HG03045 (cell line): ENCODE measurements at regions not wholly inside any gene's neighbourhood (a gene's known extent, or its start where the extent isn't known, plus 50 kb on each side); places are given as distances from the start of the nearest gene placed in this dataset.

ENCODE experiments used
- ATAC-seq: cut with Tn5 transposase; IDR thresholded peaks from one replicate; pipeline ENCODE4 v1.9.1; 2021; ENCODE audit warnings: mild to moderate bottlenecking, moderate library complexity; ENCODE audit not compliant: unreplicated experiment

GRCh38 chr4:59223292-59223941 is 1976.7 kb upstream of the ADGRL3 start:
- ATAC-seq, result no peak

DNA sequence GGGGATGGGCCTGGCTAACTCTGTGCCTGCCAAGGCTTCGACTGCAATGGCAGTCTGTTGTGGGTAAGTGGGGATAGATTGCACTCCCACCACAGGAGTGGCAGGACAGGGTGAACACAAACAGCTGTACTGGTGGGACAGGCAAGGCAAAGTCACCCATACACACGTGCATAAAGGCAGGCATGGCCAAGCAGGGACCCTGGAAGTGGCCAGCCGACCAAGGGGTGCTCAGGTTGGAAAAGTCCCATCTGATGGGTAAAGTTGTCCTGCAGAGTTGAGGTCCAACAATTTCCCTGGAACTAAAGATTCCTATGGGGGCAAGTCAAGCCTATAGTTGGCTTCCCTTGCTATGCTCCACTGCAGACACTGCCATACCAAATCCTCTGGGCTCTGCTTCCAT is 1961.9 kb upstream of the ADGRL3 start:
- no peak for ATAC-seq

DNA sequence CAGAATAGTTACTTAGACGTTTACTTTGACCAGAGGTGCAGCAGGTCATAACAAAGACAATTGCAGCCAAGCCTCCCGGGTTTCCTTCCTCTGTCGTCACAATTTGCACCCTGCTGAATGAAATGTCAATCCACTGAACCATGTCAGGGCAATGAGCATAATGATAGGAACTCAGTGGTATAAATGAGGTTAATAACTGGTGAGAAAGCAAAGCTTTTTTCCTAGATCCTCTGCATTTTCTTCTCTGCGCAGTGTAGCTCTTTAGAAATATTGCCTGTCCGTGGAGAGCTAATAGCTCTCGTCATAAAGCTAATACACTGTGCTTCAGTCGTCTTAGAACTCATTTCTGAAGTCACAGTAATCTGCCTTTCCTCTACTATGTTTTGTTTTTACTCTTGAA is 1960.1 kb upstream of the ADGRL3 start:
- ATAC-seq, result no peak

- no peak for ATAC-seq
These were observed 1957.1 kb upstream of the ADGRL3 start for GRCh38 chr4:59243038-59243437.

DNA sequence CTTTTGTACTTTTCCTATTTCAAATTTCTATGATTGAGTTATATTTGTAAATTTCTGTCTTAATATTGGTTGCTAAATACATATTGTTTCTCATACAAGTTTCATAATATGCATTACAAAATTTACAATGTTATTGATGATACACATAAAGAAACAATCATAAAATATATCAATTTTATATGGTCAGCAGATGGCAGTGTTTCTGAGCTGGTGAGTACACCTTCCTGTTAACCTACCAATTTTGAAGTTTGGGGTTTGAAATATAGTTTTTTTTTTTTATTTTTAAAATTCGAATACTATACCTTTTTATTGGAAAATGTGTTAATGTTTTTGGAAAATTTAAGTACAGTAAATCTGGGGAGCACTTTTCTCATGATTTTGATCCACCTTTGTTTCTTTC is 1953.1 kb upstream of the ADGRL3 start:
- ATAC-seq, result no peak

GRCh38 chr4:59248313-59248712 is 1951.8 kb upstream of the ADGRL3 start:
- no peak for ATAC-seq

DNA sequence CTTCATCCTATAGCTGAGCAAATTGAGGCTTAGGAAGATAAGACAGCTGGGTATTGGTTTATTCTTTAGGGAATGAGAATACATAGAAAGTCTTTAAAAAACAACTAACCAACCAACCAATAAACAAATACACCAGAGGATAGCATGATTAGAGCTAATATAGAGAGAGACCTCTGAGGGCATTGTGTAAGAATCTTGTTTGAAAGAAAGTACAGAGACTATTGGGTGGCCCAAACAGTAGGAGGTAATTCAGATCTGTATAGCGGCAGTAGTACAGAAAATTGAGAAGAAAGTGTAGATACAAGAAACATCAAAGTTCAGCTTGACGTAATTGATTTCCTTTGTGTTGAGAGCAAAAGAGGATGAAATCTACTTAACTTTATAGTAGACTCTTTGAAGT is 1951.0 kb upstream of the ADGRL3 start:
- ATAC-seq, result no peak

GRCh38 chr4:59258002-59258401 is 1942.1 kb upstream of the ADGRL3 start:
- ATAC-seq, result no peak

GRCh38 chr4:59307609-59308008 is 1892.5 kb upstream of the ADGRL3 start:
- no peak for ATAC-seq

DNA sequence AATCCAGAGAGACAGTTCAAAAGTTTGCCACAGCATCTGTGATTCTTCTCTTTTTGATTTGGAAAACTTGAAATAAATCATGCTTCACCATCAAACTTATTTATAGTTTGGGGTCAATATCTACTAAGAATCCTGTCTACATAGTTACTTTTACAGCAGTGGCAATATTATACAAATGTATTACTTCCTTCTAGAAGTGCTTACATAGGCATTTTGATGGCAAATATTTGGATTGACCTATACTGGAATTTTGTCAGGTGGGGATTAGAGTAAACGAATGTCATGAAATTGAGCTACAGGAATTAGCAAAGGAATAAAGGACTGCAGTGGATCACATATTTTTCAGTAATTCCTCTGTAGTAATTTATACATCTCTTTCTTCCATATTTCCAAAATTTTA is 1885.5 kb upstream of the ADGRL3 start:
- no peak for ATAC-seq

DNA sequence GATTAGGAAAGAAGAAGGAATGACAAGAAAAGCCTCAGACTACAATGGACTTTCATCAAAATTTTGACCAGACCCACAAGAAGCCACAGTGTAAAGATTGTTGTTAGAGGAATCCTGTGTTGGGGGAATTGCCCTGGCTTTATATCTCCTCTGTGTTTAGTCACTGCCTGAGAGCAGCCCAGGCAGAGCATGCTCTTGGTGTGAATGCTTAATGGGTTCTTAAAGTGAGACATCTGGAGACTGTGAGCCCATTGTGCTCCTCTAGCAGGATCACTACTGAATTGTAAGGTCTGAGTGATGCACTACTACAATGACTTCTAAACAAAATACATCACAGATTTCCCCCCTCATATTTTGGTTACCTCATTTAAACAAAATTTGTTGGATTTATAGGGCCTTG is 1860.5 kb upstream of the ADGRL3 start:
- ATAC-seq, result no peak

- ATAC-seq, result no peak
These were observed 1858.6 kb upstream of the ADGRL3 start for GRCh38 chr4:59341506-59341905.

GRCh38 chr4:59348949-59349348 is 1851.2 kb upstream of the ADGRL3 start:
- ATAC-seq, result no peak

- ATAC-seq, result no peak
These were observed 1830.9 kb upstream of the ADGRL3 start for GRCh38 chr4:59369229-59369628.

DNA sequence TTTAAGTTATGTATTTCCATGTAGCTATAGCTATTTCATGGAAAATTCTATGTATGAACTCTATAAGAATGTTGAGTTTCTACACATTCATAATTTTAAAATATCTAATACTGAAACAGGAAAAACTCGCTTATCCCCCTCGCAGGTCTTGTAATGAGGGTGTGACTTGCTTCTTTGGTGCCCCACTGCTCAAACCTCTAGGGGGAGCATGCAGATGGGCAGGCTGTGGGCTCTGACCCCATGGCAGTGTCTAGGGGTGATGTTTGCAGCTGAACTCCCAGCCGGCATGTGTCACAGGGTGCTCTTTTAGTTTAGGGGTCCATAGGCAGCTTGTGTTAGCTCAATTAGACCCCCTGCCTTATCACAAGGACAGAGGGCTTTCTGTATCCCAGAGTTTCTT is 1825.7 kb upstream of the ADGRL3 start:
- ATAC-seq, result no peak

DNA sequence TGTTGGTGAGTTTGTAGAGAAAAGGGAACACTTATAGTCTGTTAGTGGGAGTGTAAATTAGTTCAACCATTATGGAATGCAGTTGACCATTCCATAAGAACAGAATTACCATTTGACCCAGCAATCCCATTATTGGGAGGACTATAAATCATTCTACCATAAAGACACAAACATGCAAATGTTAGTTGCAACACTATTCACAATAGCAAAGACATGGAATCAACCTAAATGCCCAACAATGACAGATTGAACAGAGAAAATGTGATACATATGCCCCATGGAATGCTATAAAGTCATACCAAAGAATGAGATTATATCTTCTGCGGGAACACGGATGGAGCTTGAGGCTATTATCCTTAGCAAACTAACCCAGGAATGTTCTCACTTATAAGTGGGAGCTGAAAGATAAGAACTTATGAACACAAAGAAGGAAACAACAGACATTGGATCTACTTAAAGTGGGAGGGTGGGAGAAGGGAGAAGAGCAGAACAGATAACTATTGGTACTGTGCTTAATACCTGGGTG is 1819.2 kb upstream of the ADGRL3 start:
- ATAC-seq, result no peak

DNA sequence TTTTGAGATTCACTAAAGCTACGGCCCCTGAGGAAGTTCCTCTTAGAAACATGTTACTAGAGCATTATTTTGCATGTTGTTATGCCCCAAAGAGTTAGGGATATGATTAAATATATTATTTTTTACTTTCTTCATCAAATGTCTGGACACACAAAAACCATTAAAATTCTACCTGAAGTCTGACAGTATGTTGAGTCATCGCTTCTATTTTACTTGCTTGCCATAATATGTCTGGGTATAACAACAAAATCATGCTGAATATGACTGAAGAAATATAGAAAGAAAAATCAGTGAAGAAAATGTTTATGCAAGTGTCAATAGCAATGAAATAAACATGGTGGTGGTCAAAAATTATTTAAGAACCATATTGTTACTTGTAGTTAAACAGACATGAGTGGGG is 1818.5 kb upstream of the ADGRL3 start:
- ATAC-seq, result no peak

- ATAC-seq, result no peak
These were observed 1812.1 kb upstream of the ADGRL3 start for GRCh38 chr4:59387759-59388758.

DNA sequence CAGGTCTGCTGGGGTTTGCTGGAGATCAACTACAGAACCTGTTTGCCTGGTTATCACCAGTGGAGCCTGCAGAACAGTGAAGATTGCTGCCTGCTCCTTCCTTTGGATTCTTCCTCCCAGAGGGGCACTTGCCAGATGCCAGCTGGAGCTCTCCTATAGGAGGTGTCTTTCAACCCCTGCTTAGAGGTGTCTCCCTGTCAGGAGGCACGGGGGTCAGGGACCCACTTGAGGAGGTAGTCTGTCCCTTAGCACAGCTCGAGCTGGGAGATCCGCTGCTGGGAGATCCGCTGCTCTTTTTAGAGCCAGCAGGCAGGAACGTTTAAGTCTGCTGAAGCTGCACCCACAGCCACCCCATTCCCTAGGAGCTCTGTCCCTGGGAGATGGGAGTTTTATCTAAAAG is 1806.3 kb upstream of the ADGRL3 start:
- ATAC-seq, result no peak

DNA sequence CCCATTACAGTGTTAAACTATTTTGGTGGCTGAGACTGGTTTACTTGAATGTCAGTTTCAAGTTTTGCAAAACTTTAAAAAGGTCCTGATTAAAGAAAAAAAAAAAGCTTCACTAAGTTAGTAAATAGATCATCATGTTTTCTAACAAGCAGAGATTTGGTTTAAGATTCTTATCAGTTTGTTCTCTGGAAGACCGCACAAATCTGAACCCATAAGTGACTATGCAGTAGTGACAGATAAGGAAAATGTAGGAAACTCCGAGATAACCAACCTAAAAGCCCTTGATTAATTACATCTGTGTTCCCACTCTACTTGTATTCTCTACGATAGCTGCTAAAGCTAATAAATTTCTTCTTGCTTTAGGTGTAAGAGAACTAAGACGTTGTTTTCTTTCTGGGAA is 1799.8 kb upstream of the ADGRL3 start:
- no peak for ATAC-seq

DNA sequence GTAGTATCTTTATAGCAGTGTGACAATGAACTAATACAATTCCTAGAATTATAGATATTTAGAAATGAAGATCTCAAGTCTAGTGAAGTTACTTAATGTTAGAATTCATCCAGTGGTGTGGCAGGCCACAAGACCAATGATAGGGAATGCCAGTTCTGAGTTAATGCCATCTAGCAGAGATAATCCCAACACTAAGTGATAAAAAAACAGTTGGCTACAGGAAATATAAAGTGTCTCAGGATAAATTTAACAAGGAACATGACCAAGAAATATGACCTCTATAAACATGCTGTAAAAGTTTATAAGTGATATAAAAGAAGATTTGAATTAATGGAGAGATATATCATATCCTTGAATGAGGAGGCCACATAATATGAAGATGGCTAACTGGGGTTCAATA is 1790.5 kb upstream of the ADGRL3 start:
- no peak for ATAC-seq

- no peak for ATAC-seq
These were observed 1787.4 kb upstream of the ADGRL3 start for GRCh38 chr4:59412739-59413138.
